Body of pancreas (tissue), 4 donors: ENCODE measurements at regions not wholly inside any gene's neighbourhood (a gene's known extent, or its start where the extent isn't known, plus 50 kb on each side); places are given as distances from the start of the nearest gene placed in this dataset.

Experiments
- ATAC-seq: fragments of 150-250 bp; one replicate; pipeline ENCODE4 v1.9.1; 2016
- DNase-seq, 4 donors: peaks; one replicate each; pipeline ENCODE4 v3.0.0-alpha.2; 2019
- H3K27ac ChIP-seq, 4 donors: fragments of 200-600 bp; sonication (generic); 1 replicate in 3 of 4; 2 replicates in 1 of 4; pipeline versions ENCODE4 v1.5.1 to v1.6.1; 2016 to 2019; ENCODE audit warnings: mild to moderate bottlenecking in 1 of 4, mixed read lengths in 1 of 4, moderate library complexity in 1 of 4
- H3K27me3 ChIP-seq, 2 donors: fragments of 200-600 bp; sonication (generic); one replicate each; pipeline ENCODE4 v1.6.0; 2016; ENCODE audit warnings: mild to moderate bottlenecking in 1 of 2
- H3K36me3 ChIP-seq, 2 donors: fragments of 200-600 bp; sonication (generic); replicated peaks in 1 of 2; 2 replicates each; pipeline ENCODE4 v1.5.1; 2016; ENCODE audit warnings: low read depth in 2 of 2; ENCODE audit not compliant: insufficient read depth in 1 of 2
- H3K4me1 ChIP-seq: fragments of 200-600 bp; sonication (generic); one replicate; pipeline ENCODE4 v1.6.0; 2016
- H3K4me3 ChIP-seq, 2 donors: fragments of 200-600 bp; sonication (generic); 1 replicate in 1 of 2; 2 replicates in 1 of 2; pipeline ENCODE4 v1.5.1; 2016 to 2019
- H3K9me3 ChIP-seq, 3 donors: fragments of 200-600 bp; sonication (generic); 1 replicate in 2 of 3; 2 replicates in 1 of 3; pipeline ENCODE4 v1.5.1; 2016
- CTCF ChIP-seq, 7 experiments: fragments of 450-650 bp in 4 of 7; fragments of 200-600 bp in 3 of 7; sonication (generic) in 3 of 7; IDR thresholded peaks; one replicate each; pipeline ENCODE4 v1.5.1; 2016 to 2019; ENCODE audit warnings: antibody characterized with exemption in 7 of 7
- POLR2A ChIP-seq, 3 donors: fragments of 450-650 bp; IDR thresholded peaks; one replicate each; pipeline ENCODE4 v1.6.1; 2016; ENCODE audit warnings: antibody characterized with exemption in 3 of 3, mild to moderate bottlenecking in 2 of 3
- WGBS, 2 donors: methylation state at CpG; one replicate each; pipeline ENCODE4 v1.1.5; 2017; 5-methylcytosine and 5-hydroxymethylcytosine counted together
- intact Hi-C: fragments of 100-400 bp; cut with DNase I; formaldehyde crosslinking; loops from one replicate; pipeline ENCODE4 v1.15.1; 2023

- DNase-seq (no peak), ATAC-seq (no peak)
- intact Hi-C loops: no loop called here
- Histone ChIP-seq H3K4me3 (no peak overlapping the region), H3K36me3 (no peaks in the 10 kb centered on the region), H3K4me1 (no peaks in the 10 kb centered on the region), H3K27ac (no peak overlapping the region), H3K27me3 (no peaks in the 10 kb centered on the region), H3K9me3 (no peaks in the 10 kb centered on the region)
- TF ChIP-seq CTCF (IDR thresholded peaks at IDR 0.05): no peak
Observed at GRCh38 chrX:63855896-63856295, 70.9 kb upstream of the ARHGEF9 start.

DNA sequence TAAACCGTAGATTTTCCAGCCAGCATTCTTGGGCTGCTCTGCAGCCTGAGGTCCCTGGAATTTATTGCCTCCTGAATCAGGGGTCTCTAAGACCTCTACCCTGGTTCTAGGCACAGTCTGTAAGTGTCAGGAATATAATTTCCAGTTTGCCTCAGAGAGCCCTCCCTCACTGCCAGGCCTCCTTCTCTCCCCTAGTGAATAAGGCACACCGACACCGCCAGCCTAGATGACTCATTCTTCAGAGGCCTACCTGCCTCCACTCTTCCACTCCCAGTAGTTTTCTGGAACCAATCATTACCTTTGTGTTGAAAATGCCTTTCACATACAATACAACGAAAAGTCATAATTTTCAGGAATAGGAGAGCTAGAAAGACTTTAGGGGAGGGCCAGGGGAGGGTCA lies 50.3 kb upstream of the ARHGEF9 start:
- Histone ChIP-seq H3K36me3 (no peaks in the 10 kb centered on the region), H3K27ac (no peak overlapping the region), H3K4me1 (no peaks in the 10 kb centered on the region), H3K27me3 (no peaks in the 10 kb centered on the region), H3K4me3 (no peak overlapping the region), H3K9me3 (no peaks in the 10 kb centered on the region)
- no peak for DNase-seq
- ATAC-seq: no peak
- TF ChIP-seq CTCF (IDR thresholded peaks at IDR 0.05) (no peak), POLR2A (IDR thresholded peaks at IDR 0.05) (no peak)
- intact Hi-C loops: no loop called here
- 82 to 85% methylated on average over 3 of the region's 4 CpGs for WGBS, 2 donors
